GM12878 (cell line): ENCODE measurements at regions not wholly inside any gene's neighbourhood (a gene's known extent, or its start where the extent isn't known, plus 50 kb on each side); places are given as distances from the start of the nearest gene placed in this dataset.

Source experiments
- ATAC-seq: fragments of 200-7000 bp; cut with Tn5 transposase; 3 replicates; pipeline ENCODE4 v1.9.1; 2020; ENCODE audit warnings: mild to moderate bottlenecking, moderate library complexity
- BruUV-seq: library from RNA; stranded (reverse); fragments of 400-500 nt; replicated peaks from 2 replicates; lab custom pipeline; 2021; lab: Mats Ljungman, UMichigan
- CTCF ChIA-PET: fragments of 300-600 bp; sonication (Branson Sonifier 250); formaldehyde crosslinking; extraction: SDS; loops from one replicate; lab custom pipeline; 2021; ENCODE audit warnings: inconsistent platforms; lab: Yijun Ruan, JAX
- POLR2A ChIA-PET: fragments of 350-600 bp; formaldehyde crosslinking; extraction: SDS; loops from one replicate; lab custom pipeline; 2021; ENCODE audit warnings: inconsistent platforms; lab: Charles Lee
- RAD21 ChIA-PET: fragments of 300-600 bp; sonication (Branson Sonifier 250); formaldehyde crosslinking; loops from one replicate; lab custom pipeline; 2023; ENCODE audit warnings: antibody characterized with exemption; ENCODE audit not compliant: unreplicated experiment; lab: Charles Lee
- SMC1A ChIA-PET: fragments of 300-600 bp; sonication (Branson Sonifier 250); formaldehyde crosslinking; loops from one replicate; lab custom pipeline; 2023; ENCODE audit not compliant: unreplicated experiment, uncharacterized antibody; lab: Charles Lee
- DNase-seq: peaks from one replicate; pipeline ENCODE4 v3.0.0-alpha.2; 2011; ENCODE audit warnings: low read depth, low spot score
- FAIRE-seq: peaks from 3 replicates; lab custom pipeline; 2011; peaks lifted over from hg19 to GRCh38; lab: Jason Lieb, UNC
- H2AFZ ChIP-seq: 2 replicates; pipeline ENCODE4 v1.6.0; 2011; ENCODE audit warnings: low read depth, low read length, control low read depth; ENCODE audit not compliant: control insufficient read depth
- H3K27ac ChIP-seq: 2 replicates; pipeline ENCODE4 v1.5.1; 2011; ENCODE audit warnings: control low read depth; ENCODE audit not compliant: control insufficient read depth, insufficient read depth
- H3K27me3 ChIP-seq, 2 experiments: replicated peaks in 1 of 2; 2 replicates each; pipeline versions ENCODE4 v1.6.0 to v1.6.1; 2011; ENCODE audit warnings: low read length in 1 of 2; ENCODE audit not compliant: control insufficient read depth in 2 of 2, insufficient read depth in 2 of 2
- H3K36me3 ChIP-seq, 2 experiments: 2 replicates each; pipeline ENCODE4 v1.5.1; 2011; ENCODE audit warnings: low read length in 1 of 2; ENCODE audit not compliant: control insufficient read depth in 2 of 2, insufficient read depth in 2 of 2
- H3K4me1 ChIP-seq: 2 replicates; pipeline ENCODE4 v1.6.1; 2011; ENCODE audit warnings: mild to moderate bottlenecking, low read length, moderate library complexity, mixed read lengths; ENCODE audit not compliant: control insufficient read depth, insufficient read depth
- H3K4me2 ChIP-seq: 2 replicates; pipeline ENCODE4 v1.6.0; 2011; ENCODE audit warnings: control low read depth; ENCODE audit not compliant: control insufficient read depth, insufficient read depth
- H3K4me3 ChIP-seq: fragments of 200-600 bp; sonication (generic); 2 replicates; pipeline ENCODE4 v1.5.1; 2016
- H3K79me2 ChIP-seq: 2 replicates; pipeline ENCODE4 v1.6.0; 2011; ENCODE audit warnings: low read length; ENCODE audit not compliant: control insufficient read depth, insufficient read depth
- H3K9ac ChIP-seq: 2 replicates; pipeline ENCODE4 v1.8.0; 2011; ENCODE audit warnings: low read length, control low read depth, mixed read lengths; ENCODE audit not compliant: control insufficient read depth, insufficient read depth
- H3K9me3 ChIP-seq: replicated peaks from 3 replicates; pipeline ENCODE4 v1.5.1; 2011; ENCODE audit warnings: mild to moderate bottlenecking, low read length; ENCODE audit not compliant: control insufficient read depth, insufficient read depth
- H4K20me1 ChIP-seq: 2 replicates; pipeline ENCODE4 v1.6.0; 2011; ENCODE audit not compliant: control insufficient read depth, insufficient read depth
- BCL11A ChIP-seq: IDR thresholded peaks from 2 replicates; pipeline ENCODE4 v1.6.1; 2011; ENCODE audit warnings: low read depth, low read length
- CBX5 ChIP-seq: sonication (generic); IDR thresholded peaks from 2 replicates; pipeline ENCODE4 v1.6.1; 2016; ENCODE audit warnings: low read depth, moderate library complexity, mild to moderate bottlenecking, inconsistent platforms
- EED ChIP-seq: sonication (generic); IDR thresholded peaks from 2 replicates; pipeline ENCODE4 v1.6.1; 2016; ENCODE audit warnings: antibody characterized with exemption, low read depth
- GATAD2B ChIP-seq: fragments of 450-650 bp; conservative IDR thresholded peaks from 2 replicates; pipeline ENCODE4 v1.6.1; 2017; ENCODE audit warnings: low read depth, mild to moderate bottlenecking, moderate library complexity
- JUND ChIP-seq: IDR thresholded peaks from 2 replicates; pipeline ENCODE4 v1.6.1; 2012; ENCODE audit warnings: low read depth, mild to moderate bottlenecking, low read length, improper control_type of control experiment, moderate library complexity
- MTA2 ChIP-seq: fragments of 450-650 bp; IDR thresholded peaks from 2 replicates; pipeline ENCODE4 v1.6.1; 2016; ENCODE audit warnings: low read depth, mild to moderate bottlenecking, moderate library complexity
- MYB ChIP-seq: fragments of 150-350 bp; IDR thresholded peaks from 2 replicates; pipeline ENCODE4 v1.6.1; 2014; ENCODE audit warnings: mild to moderate bottlenecking, low read depth, low read length, borderline replicate concordance
- NR2C1 ChIP-seq: fragments of 450-650 bp; IDR thresholded peaks from 2 replicates; pipeline ENCODE4 v1.6.1; 2017; ENCODE audit warnings: antibody characterized with exemption, mild to moderate bottlenecking, moderate library complexity
- SREBF2 ChIP-seq: IDR thresholded peaks from 2 replicates; pipeline ENCODE4 v1.6.1; 2012; ENCODE audit warnings: mild to moderate bottlenecking, low read length
- whole genome bisulfite sequencing: methylation state at CpG from one replicate; pipeline ENCODE4 v1.1.6; 2016; ENCODE audit warnings: low lambda C conversion rate; ENCODE audit not compliant: insufficient replicate concordance, insufficient coverage; ENCODE audit errors: missing lambda C conversion rate; 5-methylcytosine and 5-hydroxymethylcytosine counted together
- in situ Hi-C: fragments of 300-500 bp; cut with MboI; formaldehyde crosslinking; loops from 9 replicates; pipeline ENCODE4 v1.14.3; 2018; ENCODE audit warnings: mixed read lengths
- intact Hi-C: fragments of 100-400 bp; cut with micrococcal nuclease; formaldehyde crosslinking; loops from one replicate; pipeline ENCODE4 v1.14.2; 2022; ENCODE audit not compliant: unreplicated experiment
- TF ChIP-seq, protein P1 (sequence below): IDR thresholded peaks from 2 replicates; pipeline ENCODE4 v1.6.1; 2012; ENCODE audit warnings: low read depth, low read length, improper control_type of control experiment

DNA sequence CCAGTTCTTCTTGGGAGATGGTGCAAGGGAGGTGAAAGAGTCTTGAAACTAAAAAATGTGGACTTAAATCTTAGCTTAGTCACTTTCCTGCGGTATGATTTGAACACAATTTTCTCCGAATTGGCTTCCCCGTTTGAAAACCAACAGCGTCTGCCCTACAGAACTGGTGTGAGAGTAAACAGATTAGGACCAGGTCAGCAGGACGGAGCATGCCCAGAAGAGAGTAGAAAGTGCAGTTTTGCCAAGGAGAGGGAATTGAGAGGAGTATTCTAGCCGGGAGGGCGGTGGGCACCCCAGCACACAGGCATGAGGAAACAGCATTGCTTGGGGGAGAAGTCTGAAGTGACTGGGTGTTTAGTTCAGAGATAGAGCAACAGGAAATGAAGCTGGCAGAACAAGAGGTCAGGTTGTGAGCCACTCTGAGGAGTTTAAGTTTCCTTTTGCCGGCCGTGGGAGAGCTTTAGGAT is 927.1 kb downstream of the VRK1 start:
- H3K79me2 ChIP-seq: no peaks in the 10 kb centered on the region
- H3K27me3 ChIP-seq: no peaks in the 10 kb centered on the region
- H4K20me1 ChIP-seq: no peaks in the 10 kb centered on the region
- FAIRE-seq (no peak), DNase-seq (no peak), ATAC-seq (peak; percentile 56)
- TF ChIP-seq, protein P1, sequence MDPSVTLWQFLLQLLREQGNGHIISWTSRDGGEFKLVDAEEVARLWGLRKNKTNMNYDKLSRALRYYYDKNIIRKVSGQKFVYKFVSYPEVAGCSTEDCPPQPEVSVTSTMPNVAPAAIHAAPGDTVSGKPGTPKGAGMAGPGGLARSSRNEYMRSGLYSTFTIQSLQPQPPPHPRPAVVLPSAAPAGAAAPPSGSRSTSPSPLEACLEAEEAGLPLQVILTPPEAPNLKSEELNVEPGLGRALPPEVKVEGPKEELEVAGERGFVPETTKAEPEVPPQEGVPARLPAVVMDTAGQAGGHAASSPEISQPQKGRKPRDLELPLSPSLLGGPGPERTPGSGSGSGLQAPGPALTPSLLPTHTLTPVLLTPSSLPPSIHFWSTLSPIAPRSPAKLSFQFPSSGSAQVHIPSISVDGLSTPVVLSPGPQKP: no peak
- no peak for TF ChIP-seq SREBF2
- no peak for TF ChIP-seq MYB
- TF ChIP-seq CBX5: no peak
- TF ChIP-seq GATAD2B: no peak
- no peak for TF ChIP-seq JUND
- TF ChIP-seq MTA2: no peak
- no peak for TF ChIP-seq BCL11A
- no peak for TF ChIP-seq NR2C1
- TF ChIP-seq EED: no peak
- no peak overlapping the region for H3K4me2 ChIP-seq
- BruUV-seq: no TSS peak
- H3K4me3 ChIP-seq: no peak overlapping the region
- no peaks in the 10 kb centered on the region for H3K36me3 ChIP-seq
- H3K9ac ChIP-seq: no peak overlapping the region
- H3K9me3 ChIP-seq: no peaks in the 10 kb centered on the region; the same call in 2 of the 3 replicates
- H2AFZ ChIP-seq: peak overlapping the region; percentile 7; the same call in 1 of the 2 replicates
- RAD21 ChIA-PET: interaction anchor here (1.3 kb wide), 1 partner anchor 55 kb away, joined by 3 read pairs; no protein-coding TSS in a partner anchor
- no peak overlapping the region for H3K27ac ChIP-seq
- WGBS: 27% methylated on average over 9 of the region's 9 CpGs
- CTCF ChIA-PET: interaction anchor here (0.6 to 1.8 kb wide), 4 partner anchors 10 to 423 kb away, joined by 3 to 11 read pairs (median 4); no protein-coding TSS in a partner anchor
- SMC1A ChIA-PET: interaction anchor here (0.7 to 1.5 kb wide), 4 partner anchors 12 to 540 kb away, joined by 3 to 4 read pairs (median 3); no protein-coding TSS in a partner anchor
- in situ Hi-C loops (no loop called here), intact Hi-C loops (loop anchor here (10.0 kb wide), 1 partner anchor 261 kb away; no protein-coding TSS in a partner anchor)
- POLR2A ChIA-PET: no interaction called here
- H3K4me1 ChIP-seq: no peaks in the 10 kb centered on the region
